Activated CD8-positive, alpha-beta memory T cell treated with anti-CD3 and anti-CD28 coated beads, Interleukin-2, amount 50 U/mL, for 4 hours (primary cell): ENCODE measurements at regions not wholly inside any gene's neighbourhood (a gene's known extent, or its start where the extent isn't known, plus 50 kb on each side); places are given as distances from the start of the nearest gene placed in this dataset.

Experiments
- DNase-seq: peaks from one replicate; pipeline ENCODE4 v3.0.0-alpha.2; 2020

DNA sequence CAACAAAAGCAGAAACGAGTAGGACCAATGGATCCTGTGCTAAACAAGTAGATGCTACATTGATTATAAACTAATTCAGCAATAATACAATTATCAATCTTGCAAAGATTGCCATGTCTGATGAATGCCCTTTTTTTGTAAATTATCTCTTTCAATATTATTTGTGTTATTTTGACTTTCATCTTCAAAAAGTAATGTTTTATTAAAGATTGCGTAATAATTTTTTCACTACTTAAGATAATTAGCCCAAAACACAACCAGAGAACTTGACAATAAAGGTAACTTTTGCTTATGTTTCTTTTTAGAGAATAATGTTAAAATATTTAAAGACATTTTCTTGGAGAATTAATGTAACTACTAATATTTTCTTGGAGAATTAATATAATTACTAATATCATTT is 553.8 kb upstream of the VSTM2A start:
- DNase-seq, result no peak

DNA sequence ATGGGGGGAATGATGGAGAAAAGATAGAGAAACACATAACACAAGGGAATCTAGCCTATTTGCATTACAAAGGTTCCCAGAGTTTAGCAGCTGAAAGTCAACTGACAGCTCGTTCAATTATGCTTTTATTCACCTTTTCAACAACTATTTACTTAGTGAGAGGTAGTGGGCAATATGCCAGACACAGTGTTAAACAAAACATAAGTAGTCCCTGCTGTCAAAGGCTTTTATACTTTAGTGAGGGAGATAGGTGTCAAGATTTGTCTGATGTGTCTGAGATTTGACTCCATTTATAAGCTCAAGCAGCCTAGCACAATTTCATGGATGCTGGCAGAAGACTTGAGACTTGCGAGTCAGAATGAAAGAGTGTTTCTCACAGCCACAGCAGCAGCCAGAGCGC is 549.0 kb upstream of the VSTM2A start:
- DNase-seq, result no peak

GRCh38 chr7:53996876-53997275 is 545.3 kb upstream of the VSTM2A start:
- DNase-seq, result no peak

DNA sequence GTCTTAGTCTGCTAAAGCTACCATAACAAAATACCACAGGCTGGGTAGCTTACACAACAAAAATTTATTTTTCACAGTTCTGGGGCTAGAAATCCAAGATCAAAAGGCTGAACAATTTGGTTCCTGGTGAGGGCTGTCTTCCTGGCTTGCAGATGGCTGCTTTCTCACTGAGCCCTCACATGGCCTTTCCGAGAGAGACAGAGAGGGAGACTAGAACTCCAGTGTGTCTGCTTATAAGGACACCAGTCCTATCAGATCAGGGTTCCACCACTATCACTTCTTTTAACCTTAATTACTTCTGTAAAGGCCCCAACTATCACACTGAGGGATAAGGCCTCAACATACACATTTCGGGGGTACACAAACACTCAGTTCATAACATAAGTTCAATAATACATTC is 527.4 kb upstream of the VSTM2A start:
- no peak for DNase-seq

GRCh38 chr7:54015251-54015650 is 526.9 kb upstream of the VSTM2A start:
- DNase-seq, result no peak

DNA sequence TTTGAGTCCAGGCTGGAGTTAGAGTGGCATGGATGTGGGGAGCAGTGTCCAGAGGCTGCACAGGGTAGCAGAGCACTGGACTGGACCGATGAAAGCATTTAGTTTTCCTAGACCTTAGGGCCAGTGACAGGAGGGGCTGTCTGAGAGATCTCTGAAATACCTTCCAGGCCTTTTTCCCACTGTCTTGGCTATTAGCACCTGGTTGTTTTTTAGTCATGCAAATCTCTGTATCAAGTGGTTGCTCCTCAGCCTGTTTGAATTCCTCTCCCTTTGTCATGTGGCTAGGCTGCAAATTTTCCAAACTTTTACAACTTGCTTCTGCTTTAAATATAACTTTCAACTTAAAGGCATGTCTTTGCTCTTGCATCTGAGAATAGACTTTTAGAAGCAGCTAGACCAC is 504.3 kb upstream of the VSTM2A start:
- DNase-seq, result no peak

- no peak for DNase-seq
Measured at GRCh38 chr7:54060643-54061042, 481.5 kb upstream of the VSTM2A start.

- DNase-seq, result no peak
Measured at GRCh38 chr7:54066643-54067042, 475.5 kb upstream of the VSTM2A start.

DNA sequence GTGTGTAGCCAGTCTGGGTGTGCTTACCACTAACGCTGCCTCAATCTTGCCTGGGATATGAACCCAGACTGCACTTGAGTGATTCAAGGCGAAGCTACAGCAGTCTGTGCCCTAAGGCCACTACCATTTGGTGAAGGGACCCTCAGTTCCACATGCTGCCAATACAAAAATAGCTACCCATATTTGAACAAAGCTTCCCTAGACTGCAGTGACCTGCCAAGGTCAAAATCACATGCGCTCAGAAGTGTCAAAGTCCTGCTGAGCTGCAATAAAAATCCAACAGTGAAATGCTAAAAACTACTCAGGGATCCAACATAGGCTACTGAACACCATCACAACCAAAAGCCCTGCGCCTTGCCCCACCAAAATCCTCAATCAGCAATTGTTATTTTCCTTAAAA is 472.3 kb upstream of the VSTM2A start:
- DNase-seq, result no peak

- DNase-seq, result no peak
Measured at GRCh38 chr7:54072710-54073109, 469.5 kb upstream of the VSTM2A start.

GRCh38 chr7:54076616-54077015 is 465.6 kb upstream of the VSTM2A start:
- DNase-seq, result no peak

- DNase-seq, result no peak
Measured at GRCh38 chr7:54080525-54080924, 461.6 kb upstream of the VSTM2A start.

DNA sequence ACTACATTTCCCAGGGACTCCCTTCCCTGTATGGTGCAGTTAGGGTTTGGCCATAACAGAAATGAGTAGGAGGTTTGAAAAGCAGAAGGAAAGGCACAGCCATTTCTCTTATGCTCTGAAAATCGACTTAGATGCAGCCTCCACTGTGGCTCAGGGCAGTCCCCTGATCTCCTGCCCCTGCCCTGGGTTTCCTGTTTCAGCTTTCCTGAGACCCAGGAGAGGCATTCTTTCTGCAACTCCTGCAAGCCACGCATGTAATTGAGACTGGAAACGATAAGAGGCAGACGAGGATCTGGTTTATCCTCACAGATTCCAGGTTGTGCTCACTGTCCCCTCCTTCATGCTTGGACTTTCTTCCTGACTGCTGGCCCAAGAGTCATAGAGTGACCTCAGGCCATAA is 461.2 kb upstream of the VSTM2A start:
- DNase-seq, result no peak

DNA sequence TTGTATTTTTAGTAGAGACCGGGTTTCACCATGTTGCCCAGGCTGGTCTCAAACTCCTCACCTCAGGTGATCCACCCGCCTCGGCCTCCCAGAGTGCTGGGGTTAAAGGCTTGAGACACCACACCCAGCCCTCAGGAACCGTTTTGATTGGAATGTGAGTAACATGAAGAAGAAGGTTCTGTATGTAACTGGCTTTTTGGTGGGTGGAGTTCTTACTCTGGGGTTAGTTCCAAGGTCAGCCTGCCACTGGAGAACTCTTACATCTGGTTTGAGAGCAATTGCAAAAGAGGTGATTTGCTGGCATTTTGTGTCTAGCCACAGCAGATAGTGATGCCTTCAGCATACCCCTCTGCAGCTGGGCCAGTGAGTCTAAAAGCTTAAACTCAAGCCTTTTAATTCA is 457.8 kb upstream of the VSTM2A start:
- no peak for DNase-seq

DNA sequence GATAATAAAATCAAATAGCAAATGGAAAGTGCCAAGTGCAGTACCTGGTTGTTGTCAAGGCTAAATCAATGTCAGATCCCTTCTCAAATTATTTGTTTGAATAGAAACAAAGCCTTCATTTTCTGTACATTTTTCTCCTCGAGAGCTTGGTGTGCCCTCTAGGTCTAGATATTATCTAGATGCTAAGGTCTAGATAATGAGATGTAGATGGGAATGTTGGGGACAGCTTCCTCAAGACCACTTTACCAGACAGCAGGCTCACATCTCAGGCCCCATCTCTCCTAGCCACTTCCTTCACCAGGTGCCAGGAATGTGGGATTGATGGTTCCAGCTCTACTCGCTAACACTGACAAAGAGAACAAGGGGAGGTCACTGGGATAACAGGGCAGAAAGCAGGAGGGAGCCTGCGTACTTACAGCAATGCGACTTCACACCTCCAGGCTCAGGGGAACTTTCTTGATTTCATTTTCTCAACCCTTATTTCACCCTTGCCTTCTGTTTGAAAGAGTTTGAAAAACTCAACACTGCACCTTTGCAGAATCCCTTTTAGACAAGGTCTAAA is 451.4 kb upstream of the VSTM2A start:
- DNase-seq, result no peak

DNA sequence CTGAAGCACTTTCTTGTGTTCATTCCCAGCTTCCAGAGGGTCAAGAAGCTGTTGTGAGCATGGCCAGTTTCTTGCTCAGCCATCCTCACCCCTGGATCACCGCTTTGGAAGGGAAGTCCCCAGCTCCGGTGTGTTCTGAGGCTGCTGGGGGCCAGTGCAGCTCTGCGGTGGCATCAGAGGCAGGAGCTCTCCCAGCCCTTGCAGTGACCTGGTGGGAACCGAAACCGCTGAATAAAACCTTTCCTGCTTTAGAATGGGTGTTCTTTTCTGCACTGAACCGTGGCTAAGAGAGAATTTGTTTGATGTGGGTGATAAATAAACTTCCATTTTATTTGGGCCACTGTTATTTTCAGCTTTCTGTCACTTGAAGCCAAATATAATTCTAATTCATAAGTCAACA is 450.9 kb upstream of the VSTM2A start:
- no peak for DNase-seq

DNA sequence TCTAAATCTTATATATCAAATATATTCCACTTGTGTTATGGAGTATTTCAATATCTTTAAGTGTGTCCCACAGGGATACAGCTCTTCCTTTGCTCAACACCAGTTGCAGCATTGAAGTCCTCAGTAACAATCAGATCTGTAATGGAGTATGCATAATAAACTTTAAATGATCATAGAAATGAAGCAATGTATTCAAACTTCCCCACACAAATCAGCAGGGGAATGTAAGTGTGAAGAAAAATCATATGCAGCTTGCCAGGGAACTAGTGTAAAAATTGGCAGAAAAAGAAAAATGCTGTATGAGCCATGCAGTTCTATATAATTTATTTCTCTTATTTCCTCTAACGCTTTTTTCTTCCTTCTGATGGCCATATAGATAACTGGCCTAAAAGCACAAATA is 444.3 kb upstream of the VSTM2A start:
- no peak for DNase-seq

DNA sequence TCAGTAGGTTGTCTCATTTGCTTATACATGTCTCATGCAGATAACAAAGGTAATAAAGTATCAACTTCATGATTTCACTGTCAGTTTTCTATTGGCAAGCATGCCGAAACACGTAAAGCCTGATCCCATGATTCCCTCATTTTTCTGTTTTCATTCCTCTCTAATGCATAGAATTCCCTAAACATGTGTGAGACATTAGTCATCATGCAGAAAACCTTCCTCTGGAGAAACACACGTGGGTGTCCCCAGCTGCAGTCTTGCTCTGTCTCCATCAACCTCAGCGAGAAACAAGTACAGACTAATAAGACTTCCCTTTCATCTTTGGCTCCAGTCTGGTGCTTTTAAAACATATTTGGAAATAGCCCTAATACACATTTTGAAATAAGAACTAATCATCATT is 432.7 kb upstream of the VSTM2A start:
- DNase-seq, result no peak

GRCh38 chr7:54111814-54112511 is 430.2 kb upstream of the VSTM2A start:
- DNase-seq, result no peak

DNA sequence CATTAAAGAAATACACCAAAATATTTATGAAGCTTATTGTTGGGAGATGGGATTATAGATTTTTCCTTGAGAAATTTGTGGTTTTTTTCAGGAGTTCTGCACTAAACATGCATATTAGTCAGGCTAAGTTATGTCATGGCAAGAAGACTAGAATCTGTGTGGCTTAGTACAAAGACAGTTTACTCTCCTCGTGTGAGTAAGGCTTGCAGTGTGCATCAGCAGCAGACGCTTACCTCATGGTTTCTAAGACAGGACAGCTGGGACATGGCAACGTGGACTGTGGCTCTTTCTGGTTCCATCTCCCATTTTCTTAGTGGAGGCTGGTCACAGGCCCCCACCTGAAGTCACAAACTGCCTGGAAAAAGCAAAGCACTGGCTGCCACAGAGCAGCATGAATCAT is 429.6 kb upstream of the VSTM2A start:
- no peak for DNase-seq

- no peak for DNase-seq
Measured at GRCh38 chr7:54115028-54115763, 427.0 kb upstream of the VSTM2A start.

- no peak for DNase-seq
Measured at GRCh38 chr7:54116956-54117355, 425.2 kb upstream of the VSTM2A start.

GRCh38 chr7:54129035-54129434 is 413.1 kb upstream of the VSTM2A start:
- no peak for DNase-seq

DNA sequence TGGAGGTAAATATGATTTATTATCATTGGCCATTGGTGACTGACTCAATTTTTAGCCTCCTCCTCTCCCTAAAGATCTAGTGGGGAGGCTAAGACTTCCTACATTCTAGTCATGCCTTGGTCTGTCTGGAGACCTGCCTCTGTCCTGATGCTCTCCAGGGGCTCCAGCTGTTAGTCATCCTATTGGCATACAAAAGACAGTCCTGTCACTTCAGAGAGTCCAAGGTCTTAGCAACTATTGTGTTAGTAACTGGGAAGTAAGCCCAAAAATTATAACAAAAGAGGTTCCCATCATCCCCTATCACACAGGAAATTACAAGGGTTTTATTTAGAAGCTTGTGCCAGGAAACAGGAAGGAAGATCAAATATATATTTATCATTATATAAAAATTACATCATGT is 400.6 kb upstream of the VSTM2A start:
- no peak for DNase-seq

DNA sequence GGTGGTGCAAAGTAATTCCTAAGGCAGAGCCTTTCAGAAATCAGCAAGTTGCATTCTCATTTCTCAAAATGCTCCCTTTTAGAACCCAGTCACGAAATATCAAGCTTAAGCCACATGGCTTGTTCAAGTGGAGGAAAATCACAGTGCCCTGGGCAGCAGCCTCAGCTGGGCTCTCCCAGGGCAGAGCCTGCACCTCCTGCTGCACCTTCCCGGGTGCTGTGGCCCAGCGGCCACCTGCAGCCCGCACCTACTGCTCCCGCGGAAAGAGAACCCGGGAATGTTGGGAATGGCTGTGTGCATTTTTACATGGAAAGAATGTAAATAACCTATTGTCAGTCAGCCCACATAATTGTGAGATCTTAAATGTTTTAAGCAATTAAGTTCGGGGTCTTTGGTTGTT is 396.5 kb upstream of the VSTM2A start:
- no peak for DNase-seq
